SK-N-SH (cell line): ENCODE measurements at regions not wholly inside any gene's neighbourhood (a gene's known extent, or its start where the extent isn't known, plus 50 kb on each side); places are given as distances from the start of the nearest gene placed in this dataset.

Experiments used
- CTCF ChIA-PET: fragments of 300-600, 350-600 bp; formaldehyde crosslinking; extraction: SDS; loops from one replicate; lab custom pipeline; 2021; lab: Yijun Ruan, JAX
- POLR2A ChIA-PET: fragments of 350-600 bp; sonication (Branson Sonifier 250); formaldehyde crosslinking; extraction: SDS; loops from one replicate; lab custom pipeline; 2020; ENCODE audit warnings: antibody characterized with exemption, inconsistent platforms; lab: Yijun Ruan, JAX
- DNase-seq: peaks from one replicate; pipeline ENCODE4 v3.0.0; 2012
- H2AFZ ChIP-seq: fragments of 200-600 bp; sonication (generic); 2 replicates; pipeline ENCODE4 v1.8.1; 2016; ENCODE audit warnings: antibody characterized with exemption, mild to moderate bottlenecking, low read depth
- H3F3A ChIP-seq: fragments of 200-600 bp; sonication (generic); replicated peaks from 2 replicates; pipeline ENCODE3; 2016; ENCODE audit warnings: antibody characterized with exemption, mild to moderate bottlenecking; ENCODE audit not compliant: insufficient read depth
- H3K27ac ChIP-seq, 2 experiments: fragments of 200-500 bp in 1 of 2; fragments of 200-600 bp in 1 of 2; sonication (Bioruptor generic) in 1 of 2; sonication (generic), shearing (Covaris generic) in 1 of 2; 2 replicates each; pipeline versions ENCODE4 v1.5.1 to v1.6.1; 2014 to 2016; ENCODE audit warnings: low read depth in 2 of 2, inconsistent platforms in 1 of 2, low read length in 1 of 2, mild to moderate bottlenecking in 1 of 2, mixed read lengths in 1 of 2
- H3K27me3 ChIP-seq: fragments of 200-600 bp; sonication (generic), shearing (Covaris generic); 2 replicates; pipeline ENCODE4 v1.6.1; 2016; ENCODE audit warnings: mixed run types; ENCODE audit not compliant: insufficient read depth
- H3K36me3 ChIP-seq, 2 experiments: fragments of 200-500 bp in 1 of 2; fragments of 200-600 bp in 1 of 2; sonication (Bioruptor generic) in 1 of 2; sonication (generic) in 1 of 2; replicated peaks in 1 of 2; 2 replicates each; pipeline versions ENCODE3 to v1.5.1; 2014 to 2016; ENCODE audit warnings: low read length in 1 of 2, mild to moderate bottlenecking in 1 of 2; ENCODE audit not compliant: insufficient read depth in 2 of 2, control insufficient read depth in 1 of 2
- H3K4me1 ChIP-seq, 2 experiments: fragments of 200-500 bp in 1 of 2; fragments of 200-600 bp in 1 of 2; sonication (Bioruptor generic) in 1 of 2; sonication (generic), shearing (Covaris generic) in 1 of 2; 2 replicates each; pipeline versions ENCODE4 v1.5.1 to v1.6.1; 2014 to 2016; ENCODE audit warnings: low read depth in 1 of 2, low read length in 1 of 2, mixed run types in 1 of 2; ENCODE audit not compliant: insufficient read depth in 2 of 2, control insufficient read depth in 1 of 2
- H3K4me2 ChIP-seq: fragments of 200-600 bp; sonication (generic), shearing (Covaris generic); 2 replicates; pipeline ENCODE4 v1.6.1; 2017; ENCODE audit warnings: mixed run types
- H3K4me3 ChIP-seq, 2 experiments: fragments of 200-500 bp in 1 of 2; fragments of 200-600 bp in 1 of 2; sonication (Bioruptor generic) in 1 of 2; sonication (generic), shearing (Covaris generic) in 1 of 2; 2 replicates each; pipeline versions ENCODE4 v1.5.1 to v1.8.1; 2014 to 2016; ENCODE audit warnings: low read depth in 2 of 2, inconsistent platforms in 1 of 2, low read length in 1 of 2, mild to moderate bottlenecking in 1 of 2, mixed read lengths in 1 of 2, moderate library complexity in 1 of 2
- H3K79me2 ChIP-seq: fragments of 200-600 bp; sonication (generic); 2 replicates; pipeline ENCODE4 v1.8.1; 2017; ENCODE audit warnings: mild to moderate bottlenecking; ENCODE audit not compliant: insufficient read depth
- H3K9ac ChIP-seq: fragments of 200-600 bp; sonication (generic); 2 replicates; pipeline ENCODE4 v1.6.1; 2017; ENCODE audit warnings: mixed run types
- H3K9me2 ChIP-seq: fragments of 200-600 bp; sonication (generic); 2 replicates; pipeline ENCODE4 v1.6.1; 2017; ENCODE audit warnings: mixed run types
- H3K9me3 ChIP-seq: fragments of 200-600 bp; sonication (generic); 2 replicates; pipeline ENCODE4 v1.6.1; 2017; ENCODE audit warnings: mixed run types, mild to moderate bottlenecking, moderate library complexity
- H4K20me1 ChIP-seq: fragments of 200-600 bp; sonication (generic); 2 replicates; pipeline ENCODE4 v1.6.1; 2017; ENCODE audit warnings: mild to moderate bottlenecking, mixed run types; ENCODE audit not compliant: insufficient read depth
- CTCF ChIP-seq: fragments of 200-600 bp; sonication (generic); IDR thresholded peaks from 2 replicates; pipeline ENCODE4 v1.6.1; 2017; ENCODE audit warnings: antibody characterized with exemption, mild to moderate bottlenecking, moderate library complexity
- FOSL2 ChIP-seq: IDR thresholded peaks from 2 replicates; pipeline ENCODE4 v1.4.0; 2012; ENCODE audit warnings: low read depth, mild to moderate bottlenecking, moderate library complexity, borderline replicate concordance
- FOXJ3 ChIP-seq: sonication (generic); formaldehyde crosslinking; IDR thresholded peaks from 2 replicates; pipeline ENCODE4 v1.5.1; 2020; ENCODE audit warnings: mild to moderate bottlenecking, missing genetic modification reagents
- JUND ChIP-seq: IDR thresholded peaks from 2 replicates; pipeline ENCODE4 v1.4.0; 2012
- MAX ChIP-seq: IDR thresholded peaks from 2 replicates; pipeline ENCODE4 v1.4.0; 2012; ENCODE audit warnings: low read depth
- PBX3 ChIP-seq: IDR thresholded peaks from 2 replicates; pipeline ENCODE4; 2012
- RAD21 ChIP-seq: IDR thresholded peaks from 2 replicates; pipeline ENCODE4 v1.6.1; 2012; ENCODE audit warnings: mild to moderate bottlenecking, low read length
- RXRA ChIP-seq: IDR thresholded peaks from 2 replicates; pipeline ENCODE4 v1.4.0; 2012; ENCODE audit warnings: low read depth, mild to moderate bottlenecking, borderline replicate concordance
- TCF12 ChIP-seq: IDR thresholded peaks from 2 replicates; pipeline ENCODE4 v1.4.0; 2012
- whole genome bisulfite sequencing: methylation state at CpG from one replicate; pipeline ENCODE4 v1.1.6; 2017; ENCODE audit warnings: low lambda C conversion rate; 5-methylcytosine and 5-hydroxymethylcytosine counted together
- TF ChIP-seq, protein P1 (sequence below): fragments of 150-350 bp; IDR thresholded peaks from 2 replicates; pipeline ENCODE4 v1.6.1; 2016; ENCODE audit warnings: mild to moderate bottlenecking, low read depth, low read length

DNA sequence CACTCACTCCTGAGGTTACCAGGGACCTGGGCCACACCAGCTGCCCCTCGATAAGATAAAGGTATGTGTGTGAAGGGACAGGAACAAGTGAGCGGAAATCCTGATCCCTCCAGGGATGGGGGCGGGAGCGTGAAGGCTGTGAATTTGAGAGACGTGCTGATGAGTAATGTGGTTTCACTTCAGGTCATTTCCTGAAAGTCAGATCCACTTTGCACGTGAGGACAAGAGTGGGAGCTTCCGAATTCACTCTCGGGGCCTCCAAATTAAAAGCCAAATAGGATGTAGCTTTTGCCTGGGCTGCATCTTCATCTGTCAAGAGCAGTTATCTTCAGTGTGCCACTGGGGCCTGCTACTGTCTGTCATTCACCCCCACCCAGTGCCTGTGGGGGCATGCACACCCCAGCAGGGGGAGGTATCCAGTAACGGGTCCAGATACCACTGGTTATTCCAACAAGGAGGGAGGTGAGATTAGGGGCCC, 87.4 kb upstream of the LHX1 start:
- Histone ChIP-seq H3K36me3 (no peaks in the 10 kb centered on the region), H4K20me1 (no peaks in the 10 kb centered on the region), H3F3A (peaks cover 6% of the 10 kb centered on the region), H3K79me2 (no peaks in the 10 kb centered on the region), H3K9me2 (no peaks in the 10 kb centered on the region), H3K4me3 (no peak overlapping the region), H3K4me1 (peaks cover 0 to 6% of the 10 kb centered on the region in 2 experiments; a peak in 2 of 4 replicates), H3K9ac (peak overlapping the region; percentile 8; the same call in 1 of the 2 replicates), H3K9me3 (no peaks in the 10 kb centered on the region), H3K27me3 (no peaks in the 10 kb centered on the region), H3K4me2 (peak overlapping the region; percentile 18), H2AFZ (peak overlapping the region; percentile 26; the same call in 1 of the 2 replicates), H3K27ac (peak overlapping the region in 1 of 2 experiments; percentile 43; a peak in 2 of 4 replicates)
- no peak for DNase-seq
- WGBS = 55% methylated on average over 6 of the region's 9 CpGs
- CTCF ChIA-PET = no interaction called here
- POLR2A ChIA-PET = no interaction called here
- TF ChIP-seq MAX (0 out of 2 replicates have a peak, but pooled peaks have one; percentile 10), CTCF (peak; percentile 36; the same call in 1 of the 2 replicates), PBX3 (peak; percentile 57), FOXJ3 (CRISPR knock-in tag) (no peak), RAD21 (no peak), TCF12 (peak; percentile 25; the same call in 1 of the 2 replicates), RXRA (peak; percentile 45; the same call in 1 of the 2 replicates)

- POLR2A ChIA-PET = no interaction called here
- TF ChIP-seq, protein P1, sequence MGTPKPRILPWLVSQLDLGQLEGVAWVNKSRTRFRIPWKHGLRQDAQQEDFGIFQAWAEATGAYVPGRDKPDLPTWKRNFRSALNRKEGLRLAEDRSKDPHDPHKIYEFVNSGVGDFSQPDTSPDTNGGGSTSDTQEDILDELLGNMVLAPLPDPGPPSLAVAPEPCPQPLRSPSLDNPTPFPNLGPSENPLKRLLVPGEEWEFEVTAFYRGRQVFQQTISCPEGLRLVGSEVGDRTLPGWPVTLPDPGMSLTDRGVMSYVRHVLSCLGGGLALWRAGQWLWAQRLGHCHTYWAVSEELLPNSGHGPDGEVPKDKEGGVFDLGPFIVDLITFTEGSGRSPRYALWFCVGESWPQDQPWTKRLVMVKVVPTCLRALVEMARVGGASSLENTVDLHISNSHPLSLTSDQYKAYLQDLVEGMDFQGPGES = no peak
- TF ChIP-seq FOSL2 (peak; percentile 84), JUND (peak; percentile 50)
- no peak for DNase-seq
- Histone ChIP-seq H3K4me2 (peak overlapping the region; percentile 18), H3K4me1 (peaks cover 0 to 6% of the 10 kb centered on the region in 2 experiments; a peak in 2 of 4 replicates), H3K9ac (no peak overlapping the region), H2AFZ (peak overlapping the region; percentile 68; the same call in 1 of the 2 replicates), H3K27me3 (no peaks in the 10 kb centered on the region), H3K27ac (peak overlapping the region in 1 of 2 experiments; percentile 43; a peak in 2 of 4 replicates), H3K9me3 (no peaks in the 10 kb centered on the region), H3K36me3 (no peaks in the 10 kb centered on the region), H3K79me2 (no peaks in the 10 kb centered on the region), H3K4me3 (no peak overlapping the region), H4K20me1 (no peaks in the 10 kb centered on the region), H3K9me2 (no peaks in the 10 kb centered on the region), H3F3A (peaks cover 6% of the 10 kb centered on the region)
- CTCF ChIA-PET = no interaction called here
- 44% methylated on average over 5 of the region's 5 CpGs for WGBS
These were observed 86.5 kb upstream of the LHX1 start for GRCh38 chr17:36850790-36851189.
